Keratinocyte (primary cell): ENCODE measurements at regions not wholly inside any gene's neighbourhood (a gene's known extent, or its start where the extent isn't known, plus 50 kb on each side); places are given as distances from the start of the nearest gene placed in this dataset.

Source experiments
- EZH2 ChIP-seq: IDR thresholded peaks from one replicate; pipeline ENCODE4 v1.6.1; 2012; ENCODE audit warnings: inconsistent platforms, mild to moderate bottlenecking, low read length, moderate library complexity
- TF ChIP-seq, protein P1 (sequence below), 3 experiments: IDR thresholded peaks in 1 of 3; conservative IDR thresholded peaks in 1 of 3; optimal IDR thresholded peaks in 1 of 3; 2 replicates in 2 of 3; 3 replicates in 1 of 3; pipeline versions ENCODE3 to v1.5.1; 2011; ENCODE audit warnings: low read length in 3 of 3, mild to moderate bottlenecking in 3 of 3, moderate library complexity in 2 of 3, control low read depth in 1 of 3, inconsistent platforms in 1 of 3; ENCODE audit not compliant: insufficient read depth in 2 of 3; ENCODE audit errors: extremely low read depth in 1 of 3

DNA sequence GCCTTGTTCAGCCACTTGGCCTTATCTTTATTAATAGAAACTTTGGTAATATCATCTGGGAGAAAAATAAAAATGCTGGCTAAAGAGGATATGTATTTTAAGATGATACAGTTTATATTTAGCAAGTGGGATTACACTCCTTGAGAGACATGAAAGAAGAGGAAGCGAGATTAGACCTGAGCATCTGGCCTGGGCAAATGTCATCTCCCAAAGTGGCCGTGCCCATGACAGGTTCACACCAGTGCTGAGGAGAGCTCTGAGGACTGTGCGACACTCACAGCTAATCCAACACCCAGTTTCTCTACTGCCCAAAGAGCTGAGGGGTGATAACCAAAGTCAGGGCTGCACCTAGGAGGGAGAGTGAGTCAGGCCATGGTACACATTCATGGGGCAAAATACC lies 121.7 kb upstream of the DUSP10 start:
- TF ChIP-seq, protein P1, sequence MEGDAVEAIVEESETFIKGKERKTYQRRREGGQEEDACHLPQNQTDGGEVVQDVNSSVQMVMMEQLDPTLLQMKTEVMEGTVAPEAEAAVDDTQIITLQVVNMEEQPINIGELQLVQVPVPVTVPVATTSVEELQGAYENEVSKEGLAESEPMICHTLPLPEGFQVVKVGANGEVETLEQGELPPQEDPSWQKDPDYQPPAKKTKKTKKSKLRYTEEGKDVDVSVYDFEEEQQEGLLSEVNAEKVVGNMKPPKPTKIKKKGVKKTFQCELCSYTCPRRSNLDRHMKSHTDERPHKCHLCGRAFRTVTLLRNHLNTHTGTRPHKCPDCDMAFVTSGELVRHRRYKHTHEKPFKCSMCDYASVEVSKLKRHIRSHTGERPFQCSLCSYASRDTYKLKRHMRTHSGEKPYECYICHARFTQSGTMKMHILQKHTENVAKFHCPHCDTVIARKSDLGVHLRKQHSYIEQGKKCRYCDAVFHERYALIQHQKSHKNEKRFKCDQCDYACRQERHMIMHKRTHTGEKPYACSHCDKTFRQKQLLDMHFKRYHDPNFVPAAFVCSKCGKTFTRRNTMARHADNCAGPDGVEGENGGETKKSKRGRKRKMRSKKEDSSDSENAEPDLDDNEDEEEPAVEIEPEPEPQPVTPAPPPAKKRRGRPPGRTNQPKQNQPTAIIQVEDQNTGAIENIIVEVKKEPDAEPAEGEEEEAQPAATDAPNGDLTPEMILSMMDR (optimal IDR thresholded peaks at IDR 0.05 in 1 of 3, IDR thresholded peaks at IDR 0.05 in 1 of 3, conservative IDR thresholded peaks at IDR 0.05 in 1 of 3; ENCODE audit: extremely low read depth in 1 of 3, insufficient read depth in 2 of 3, low read length in 3 of 3), result no peak
- no peak for TF ChIP-seq EZH2
